ENCODE measurements at regions not wholly inside any gene's neighbourhood (a gene's known extent, or its start where the extent isn't known, plus 50 kb on each side); places are given as distances from the start of the nearest gene placed in this dataset.

GRCh38 chr14:84420221-84420620, 1109.7 kb upstream of the FLRT2 start:
- 71% methylated on average over 2 of the region's 2 CpGs for WGBS (ENCODE audit: low lambda C conversion rate, missing lambda C conversion rate)

GRCh38 chr14:84421621-84422020, 1108.3 kb upstream of the FLRT2 start:
- H3K4me1 ChIP-seq (ENCODE audit: insufficient read depth) = peaks cover 6% of the 10 kb centered on the region

More at GRCh38 chr14:84420221-84420620, 1109.7 kb upstream of the FLRT2 start:
- Histone ChIP-seq H3K9me3 (ENCODE audit: low read depth) (no peaks in the 10 kb centered on the region), H3K79me2 (no peaks in the 10 kb centered on the region), H3K27ac (no peak overlapping the region), H3K27me3 (no peaks in the 10 kb centered on the region), H3K4me1 (ENCODE audit: insufficient read depth) (peaks cover 6% of the 10 kb centered on the region), H3K9me2 (replicated peaks; ENCODE audit: insufficient read depth) (no peaks in the 10 kb centered on the region), H3K4me2 (no peak overlapping the region), H3K36me3 (replicated peaks; ENCODE audit: insufficient read depth, low read depth) (no peaks in the 10 kb centered on the region), H4K20me1 (ENCODE audit: insufficient read depth, poor library complexity, severe bottlenecking) (no peaks in the 10 kb centered on the region), H3K4me3 (no peak overlapping the region), H2AFZ (no peak overlapping the region)
- no peak for DNase-seq (ENCODE audit: low spot score)
- TF ChIP-seq EZH2phosphoT487 (IDR thresholded peaks at IDR 0.05; ENCODE audit: low read depth, severe bottlenecking, unreplicated experiment) (no peak), CTCF (IDR thresholded peaks at IDR 0.05; ENCODE audit: poor library complexity) (no peak), EZH2 (IDR thresholded peaks at IDR 0.05; ENCODE audit: borderline replicate concordance) (no peak)

GRCh38 chr14:84425968-84426367, 1104.0 kb upstream of the FLRT2 start:
- WGBS (ENCODE audit: low lambda C conversion rate, missing lambda C conversion rate) = 91% methylated on average over 1 of the region's 2 CpGs
- Histone ChIP-seq H3K27ac (no peak overlapping the region), H3K36me3 (replicated peaks; ENCODE audit: insufficient read depth, low read depth) (no peaks in the 10 kb centered on the region), H3K9me3 (ENCODE audit: low read depth) (no peaks in the 10 kb centered on the region), H2AFZ (no peak overlapping the region), H3K79me2 (no peaks in the 10 kb centered on the region), H3K4me1 (ENCODE audit: insufficient read depth) (peaks cover 6% of the 10 kb centered on the region), H3K4me3 (no peak overlapping the region), H3K4me2 (no peak overlapping the region), H3K9me2 (replicated peaks; ENCODE audit: insufficient read depth) (no peaks in the 10 kb centered on the region), H4K20me1 (ENCODE audit: insufficient read depth, poor library complexity, severe bottlenecking) (no peaks in the 10 kb centered on the region), H3K27me3 (no peaks in the 10 kb centered on the region)
- no peak for DNase-seq (ENCODE audit: low spot score)
- TF ChIP-seq EZH2phosphoT487 (IDR thresholded peaks at IDR 0.05; ENCODE audit: low read depth, severe bottlenecking, unreplicated experiment) (no peak), CTCF (IDR thresholded peaks at IDR 0.05; ENCODE audit: poor library complexity) (no peak), EZH2 (IDR thresholded peaks at IDR 0.05; ENCODE audit: borderline replicate concordance) (no peak)

More at GRCh38 chr14:84421621-84422020, 1108.3 kb upstream of the FLRT2 start:
- no peaks in the 10 kb centered on the region for H3K27me3 ChIP-seq
- H3K4me2 ChIP-seq = no peak overlapping the region
- TF ChIP-seq EZH2phosphoT487 (IDR thresholded peaks at IDR 0.05; ENCODE audit: low read depth, severe bottlenecking, unreplicated experiment) = no peak
- no peak for TF ChIP-seq EZH2 (IDR thresholded peaks at IDR 0.05; ENCODE audit: borderline replicate concordance)
- TF ChIP-seq CTCF (IDR thresholded peaks at IDR 0.05; ENCODE audit: poor library complexity) = no peak
- no peak overlapping the region for H3K27ac ChIP-seq
- no peak for DNase-seq (ENCODE audit: low spot score)
- H3K79me2 ChIP-seq = no peaks in the 10 kb centered on the region
- H2AFZ ChIP-seq = no peak overlapping the region
- H3K9me3 ChIP-seq (ENCODE audit: low read depth) = no peaks in the 10 kb centered on the region
- no peaks in the 10 kb centered on the region for H4K20me1 ChIP-seq (ENCODE audit: insufficient read depth, poor library complexity, severe bottlenecking)
- H3K36me3 ChIP-seq (replicated peaks; ENCODE audit: insufficient read depth, low read depth) = no peaks in the 10 kb centered on the region
- peak overlapping the region; percentile 2 for H3K4me3 ChIP-seq
- H3K9me2 ChIP-seq (replicated peaks; ENCODE audit: insufficient read depth) = no peaks in the 10 kb centered on the region

- Histone ChIP-seq H3K9me2 (replicated peaks; ENCODE audit: insufficient read depth) (no peaks in the 10 kb centered on the region), H2AFZ (no peak overlapping the region), H3K4me3 (no peak overlapping the region), H3K79me2 (no peaks in the 10 kb centered on the region), H3K27ac (no peak overlapping the region), H3K4me1 (ENCODE audit: insufficient read depth) (no peaks in the 10 kb centered on the region), H3K4me2 (no peak overlapping the region), H4K20me1 (ENCODE audit: insufficient read depth, poor library complexity, severe bottlenecking) (no peaks in the 10 kb centered on the region), H3K9me3 (ENCODE audit: low read depth) (no peaks in the 10 kb centered on the region), H3K27me3 (no peaks in the 10 kb centered on the region), H3K36me3 (replicated peaks; ENCODE audit: insufficient read depth, low read depth) (no peaks in the 10 kb centered on the region)
- TF ChIP-seq EZH2phosphoT487 (IDR thresholded peaks at IDR 0.05; ENCODE audit: low read depth, severe bottlenecking, unreplicated experiment) = no peak
- TF ChIP-seq EZH2 (IDR thresholded peaks at IDR 0.05; ENCODE audit: borderline replicate concordance) = no peak
- TF ChIP-seq CTCF (IDR thresholded peaks at IDR 0.05; ENCODE audit: poor library complexity) = no peak
- no peak for DNase-seq (ENCODE audit: low spot score)
Observed at GRCh38 chr14:84432676-84433075, 1097.3 kb upstream of the FLRT2 start.
